A549 (cell line): ENCODE measurements at regions not wholly inside any gene's neighbourhood (a gene's known extent, or its start where the extent isn't known, plus 50 kb on each side); places are given as distances from the start of the nearest gene placed in this dataset.

Source experiments
- ATAC-seq, 2 experiments: fragments of 200-7000 bp in 1 of 2; fragments of >200 bp in 1 of 2; cut with Nextera tagmentation in 1 of 2; cut with Tn5 transposase in 1 of 2; 3 replicates each; pipeline versions ENCODE4 v1.8.0 to v1.9.1; 2018 to 2020; ENCODE audit warnings: mild to moderate bottlenecking in 1 of 2, moderate library complexity in 1 of 2
- CTCF ChIA-PET: fragments of 300-600 bp; sonication (Branson Sonifier 250); formaldehyde crosslinking; extraction: SDS; loops from one replicate; lab custom pipeline; 2021; ENCODE audit warnings: antibody characterized with exemption, inconsistent platforms; lab: Yijun Ruan, JAX
- POLR2A ChIA-PET: fragments of 350-600 bp; formaldehyde crosslinking; extraction: SDS; loops from one replicate; lab custom pipeline; 2021; ENCODE audit warnings: antibody characterized with exemption, inconsistent platforms; lab: Yijun Ruan, JAX
- DNase-seq, 2 experiments: peaks; one replicate each; pipeline versions ENCODE4 v3.0.0 to v3.0.0-alpha.2; 2011 to 2016; ENCODE audit warnings: low read depth in 1 of 2, low spot score in 1 of 2
- FAIRE-seq: peaks from 2 replicates; lab custom pipeline; 2011; peaks lifted over from hg19 to GRCh38; lab: Jason Lieb, UNC
- H3K27ac ChIP-seq, 2 experiments: fragments of >200 bp; sonication (Bioruptor Twin); formaldehyde crosslinking; 3 replicates each; pipeline ENCODE4 v1.5.1; 2016 to 2017
- H3K4me1 ChIP-seq: fragments of >200 bp; sonication (Bioruptor Twin); formaldehyde crosslinking; 3 replicates; pipeline ENCODE4 v1.6.1; 2016
- H3K4me2 ChIP-seq: fragments of >200 bp; sonication (Bioruptor Twin); formaldehyde crosslinking; 3 replicates; pipeline ENCODE4 v1.6.1; 2016
- H3K4me3 ChIP-seq: fragments of >200 bp; sonication (Bioruptor Twin); formaldehyde crosslinking; 3 replicates; pipeline ENCODE4 v1.5.1; 2016
- H3K9me3 ChIP-seq: fragments of >200 bp; sonication (Bioruptor Twin); formaldehyde crosslinking; 3 replicates; pipeline ENCODE4 v1.6.1; 2016
- ATOH8 ChIP-seq: fragments of 250-450 bp; sonication (Bioruptor Pico); IDR thresholded peaks from 2 replicates; pipeline ENCODE4 v1.5.0; 2020; ENCODE audit warnings: low read depth, mild to moderate bottlenecking, moderate library complexity
- BCL3 ChIP-seq: fragments of >200 bp; sonication (Bioruptor Twin); formaldehyde crosslinking; IDR thresholded peaks from 3 replicates; pipeline ENCODE4 v1.6.1; 2016
- BHLHE40 ChIP-seq: IDR thresholded peaks from 2 replicates; pipeline ENCODE4 v1.6.1; 2012; ENCODE audit warnings: low read depth, low read length, inconsistent platforms
- CEBPB ChIP-seq, 2 experiments: fragments of >200 bp in 1 of 2; sonication (Bioruptor Twin) in 1 of 2; formaldehyde crosslinking in 1 of 2; IDR thresholded peaks; 2 replicates each; pipeline ENCODE4 v1.6.1; 2012 to 2016
- CHD2 ChIP-seq: fragments of 150-350 bp; IDR thresholded peaks from 2 replicates; pipeline ENCODE4 v1.6.1; 2014; ENCODE audit warnings: low read length; ENCODE audit not compliant: partially characterized antibody
- CHD4 ChIP-seq: fragments of 200-600 bp; sonication (generic); IDR thresholded peaks from 2 replicates; pipeline ENCODE4 v1.6.1; 2016; ENCODE audit warnings: antibody characterized with exemption, mild to moderate bottlenecking, borderline replicate concordance
- GATA3 ChIP-seq: IDR thresholded peaks from 2 replicates; pipeline ENCODE4 v1.6.1; 2012; ENCODE audit warnings: borderline replicate concordance
- HDAC2 ChIP-seq: fragments of 200-600 bp; sonication (generic); IDR thresholded peaks from 2 replicates; pipeline ENCODE4 v1.6.1; 2016
- HOXB13 ChIP-seq: fragments of 250-450 bp; sonication (Bioruptor Pico); IDR thresholded peaks from 2 replicates; pipeline ENCODE4 v1.5.0; 2020; ENCODE audit warnings: low read depth, mild to moderate bottlenecking, moderate library complexity
- HOXB5 ChIP-seq: fragments of 250-450 bp; sonication (Bioruptor Pico); IDR thresholded peaks from 2 replicates; pipeline ENCODE4 v1.5.0; 2020; ENCODE audit warnings: mild to moderate bottlenecking, moderate library complexity
- JUN ChIP-seq, 2 experiments: fragments of >200 bp; sonication (Bioruptor Twin); formaldehyde crosslinking; IDR thresholded peaks; 2 replicates in 1 of 2; 3 replicates in 1 of 2; pipeline ENCODE4 v1.6.1; 2016 to 2017
- KDM1A ChIP-seq: fragments of 200-600 bp; sonication (generic); IDR thresholded peaks from 2 replicates; pipeline ENCODE4 v1.6.1; 2016; ENCODE audit warnings: low read depth, mild to moderate bottlenecking
- MAZ ChIP-seq: fragments of 150-350 bp; IDR thresholded peaks from 2 replicates; pipeline ENCODE4 v1.6.1; 2014; ENCODE audit warnings: antibody characterized with exemption, low read depth, low read length, borderline replicate concordance
- MYC ChIP-seq: IDR thresholded peaks from 2 replicates; pipeline ENCODE4 v1.6.1; 2012; ENCODE audit warnings: mild to moderate bottlenecking, inconsistent platforms, low read length, improper control_type of control experiment, borderline replicate concordance
- NFE2L2 ChIP-seq: fragments of 150-350 bp; conservative IDR thresholded peaks from 2 replicates; pipeline ENCODE4 v1.6.1; 2014; ENCODE audit warnings: low read length
- NPAS2 ChIP-seq: fragments of 250-450 bp; sonication (Bioruptor Pico); IDR thresholded peaks from 2 replicates; pipeline ENCODE4 v1.8.0; 2022; ENCODE audit warnings: mild to moderate bottlenecking, moderate library complexity, borderline replicate concordance
- RAD21 ChIP-seq, 2 experiments: fragments of >200 bp in 1 of 2; sonication (Bioruptor Twin) in 1 of 2; formaldehyde crosslinking in 1 of 2; IDR thresholded peaks in 1 of 2; conservative IDR thresholded peaks in 1 of 2; 2 replicates in 1 of 2; 3 replicates in 1 of 2; pipeline ENCODE4 v1.6.1; 2012 to 2018; ENCODE audit warnings: inconsistent platforms in 1 of 2
- RCOR1 ChIP-seq: fragments of 150-350 bp; IDR thresholded peaks from 2 replicates; pipeline ENCODE4 v1.6.1; 2014; ENCODE audit warnings: antibody characterized with exemption, low read length, low read depth
- RFX5 ChIP-seq: fragments of 450-650 bp; IDR thresholded peaks from 2 replicates; pipeline ENCODE4 v1.7.1; 2014; ENCODE audit warnings: antibody characterized with exemption, mild to moderate bottlenecking, moderate library complexity
- RNF2 ChIP-seq: fragments of 200-600 bp; sonication (generic); IDR thresholded peaks from 2 replicates; pipeline ENCODE4 v1.6.1; 2016; ENCODE audit warnings: low read depth, mild to moderate bottlenecking, antibody characterized with exemption, moderate library complexity, borderline replicate concordance
- SMC3 ChIP-seq: fragments of >200 bp; sonication (Bioruptor Twin); formaldehyde crosslinking; IDR thresholded peaks from 3 replicates; pipeline ENCODE4 v1.6.1; 2018; ENCODE audit warnings: inconsistent platforms
- SREBF2 ChIP-seq: fragments of 450-650 bp; IDR thresholded peaks from 2 replicates; pipeline ENCODE4 v1.6.1; 2014; ENCODE audit warnings: mild to moderate bottlenecking, moderate library complexity
- TFCP2L1 ChIP-seq: fragments of 250-450 bp; sonication (Bioruptor Pico); IDR thresholded peaks from 2 replicates; pipeline ENCODE4 v1.5.0; 2021; ENCODE audit warnings: mild to moderate bottlenecking
- ZC3H11A ChIP-seq: fragments of 450-650 bp; IDR thresholded peaks from 2 replicates; pipeline ENCODE4 v1.6.1; 2014; ENCODE audit warnings: antibody characterized with exemption, mild to moderate bottlenecking
- ZFP36 ChIP-seq: fragments of 450-650 bp; IDR thresholded peaks from 2 replicates; pipeline ENCODE4 v1.6.1; 2014; ENCODE audit warnings: borderline replicate concordance; ENCODE audit not compliant: partially characterized antibody
- ZNF302 ChIP-seq: fragments of 250-450 bp; sonication (Bioruptor Pico); IDR thresholded peaks from 2 replicates; pipeline ENCODE4 v1.9.0; 2021; ENCODE audit warnings: inconsistent platforms, mild to moderate bottlenecking, moderate library complexity
- ZSCAN20 ChIP-seq: fragments of 250-450 bp; sonication (Bioruptor Pico); IDR thresholded peaks from 2 replicates; pipeline ENCODE4 v1.8.0; 2022; ENCODE audit warnings: mild to moderate bottlenecking, moderate library complexity
- WGBS: methylation state at CpG from one replicate; pipeline ENCODE4 v1.1.6; 2017; ENCODE audit errors: missing lambda C conversion rate; 5-methylcytosine and 5-hydroxymethylcytosine counted together
- TF ChIP-seq, protein P1 (sequence below): IDR thresholded peaks from 2 replicates; pipeline ENCODE4 v1.6.1; 2012; ENCODE audit warnings: low read depth, borderline replicate concordance

- no peak overlapping the region for H3K4me3 ChIP-seq
- DNase-seq = no peak
These were observed 126.6 kb upstream of the PTPRT start for GRCh38 chr20:43316271-43316670.

DNA sequence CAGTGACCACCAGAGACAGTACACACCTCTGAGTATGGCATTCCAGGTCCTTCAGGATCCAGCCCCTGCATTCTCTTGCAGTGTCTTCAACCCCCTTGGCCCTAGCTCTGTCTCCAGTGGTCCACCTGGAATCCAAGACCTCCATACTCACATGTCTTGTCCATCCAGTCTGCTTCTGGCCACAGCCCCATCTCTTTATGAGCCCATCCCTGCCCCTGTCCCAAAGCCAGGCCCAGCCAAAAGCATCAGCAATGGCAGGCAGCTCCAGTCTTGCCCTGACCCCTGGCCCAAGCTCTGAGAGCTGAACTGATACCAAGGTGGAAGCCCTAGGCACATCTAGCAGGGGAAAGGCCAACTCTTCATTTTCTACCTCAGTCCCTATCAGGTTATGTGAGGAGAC is 119.6 kb upstream of the PTPRT start:
- DNase-seq = no peak
- no peak overlapping the region for H3K27ac ChIP-seq
- 0 out of 3 replicates have a peak, but pooled peaks cover 5% of the 10 kb centered on the region for H3K9me3 ChIP-seq
- ATAC-seq = no peak
- ChIA-PET CTCF (interaction anchor here (1.2 kb wide), 1 partner anchor 11 kb away, joined by 3 read pairs; no protein-coding TSS in a partner anchor), POLR2A (no interaction called here)
- TF ChIP-seq, protein P1, sequence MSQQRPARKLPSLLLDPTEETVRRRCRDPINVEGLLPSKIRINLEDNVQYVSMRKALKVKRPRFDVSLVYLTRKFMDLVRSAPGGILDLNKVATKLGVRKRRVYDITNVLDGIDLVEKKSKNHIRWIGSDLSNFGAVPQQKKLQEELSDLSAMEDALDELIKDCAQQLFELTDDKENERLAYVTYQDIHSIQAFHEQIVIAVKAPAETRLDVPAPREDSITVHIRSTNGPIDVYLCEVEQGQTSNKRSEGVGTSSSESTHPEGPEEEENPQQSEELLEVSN = no peak
- TF ChIP-seq HOXB13 (CRISPR knock-in tag) (no peak), HOXB5 (CRISPR knock-in tag) (no peak), MYC (no peak), CHD2 (no peak), CEBPB (IDR thresholded peaks at IDR 0.05) (no peak), JUN (IDR thresholded peaks at IDR 0.05) (no peak), RFX5 (no peak)
- no peak overlapping the region for H3K4me3 ChIP-seq
- H3K4me1 ChIP-seq = no peaks in the 10 kb centered on the region
- H3K4me2 ChIP-seq = no peak overlapping the region
- no peak for FAIRE-seq

More at GRCh38 chr20:43316271-43316670, 126.6 kb upstream of the PTPRT start:
- ChIA-PET POLR2A (no interaction called here), CTCF (no interaction called here)
- 31% methylated on average over 3 of the region's 3 CpGs for WGBS
- Histone ChIP-seq H3K27ac (no peak overlapping the region), H3K9me3 (no peaks in the 10 kb centered on the region), H3K4me2 (no peak overlapping the region), H3K4me1 (no peaks in the 10 kb centered on the region)
- FAIRE-seq (no peak), ATAC-seq (no peak)
- no peak for TF ChIP-seq RCOR1
- no peak for TF ChIP-seq HOXB13 (CRISPR knock-in tag)
- no peak for TF ChIP-seq HOXB5 (CRISPR knock-in tag)
- no peak for TF ChIP-seq KDM1A
- TF ChIP-seq RAD21 (conservative IDR thresholded peaks at IDR 0.05 in 1 of 2, IDR thresholded peaks at IDR 0.05 in 1 of 2) = no peak
- no peak for TF ChIP-seq BHLHE40
- no peak for TF ChIP-seq GATA3
- no peak for TF ChIP-seq ZSCAN20 (CRISPR knock-in tag)
- no peak for TF ChIP-seq CHD4
- no peak for TF ChIP-seq MYC
- TF ChIP-seq SMC3 = no peak
- TF ChIP-seq RNF2 = no peak
- TF ChIP-seq NFE2L2 = no peak
- TF ChIP-seq ZNF302 = no peak
- no peak for TF ChIP-seq ZFP36

GRCh38 chr20:43306837-43307236 is 117.1 kb upstream of the PTPRT start:
- POLR2A ChIA-PET = no interaction called here
- Histone ChIP-seq H3K4me2 (no peak overlapping the region), H3K4me1 (no peaks in the 10 kb centered on the region), H3K27ac (no peak overlapping the region), H3K4me3 (no peak overlapping the region), H3K9me3 (0 out of 3 replicates have a peak, but pooled peaks cover 5% of the 10 kb centered on the region)
- FAIRE-seq (no peak), ATAC-seq (no peak), DNase-seq (no peak)
- TF ChIP-seq RCOR1 (no peak), HDAC2 (no peak), TFCP2L1 (no peak), ZC3H11A (no peak), MAZ (no peak), BHLHE40 (no peak), ZNF302 (no peak), ATOH8 (CRISPR knock-in tag) (no peak), RFX5 (no peak), SMC3 (no peak), SREBF2 (no peak), NPAS2 (CRISPR knock-in tag) (no peak), BCL3 (no peak), CHD4 (no peak)
- WGBS = 3% methylated on average over 4 of the region's 4 CpGs
- CTCF ChIA-PET = no interaction called here
